Vagina (tissue), 2 donors: ENCODE measurements at regions not wholly inside any gene's neighbourhood (a gene's known extent, or its start where the extent isn't known, plus 50 kb on each side); places are given as distances from the start of the nearest gene placed in this dataset.

ENCODE experiments used
- CTCF ChIP-seq, 3 experiments: fragments of 450-650 bp in 2 of 3; fragments of 200-600 bp in 1 of 3; sonication (generic) in 1 of 3; IDR thresholded peaks; one replicate each; pipeline ENCODE4 v1.5.1; 2017 to 2019; ENCODE audit warnings: antibody characterized with exemption in 3 of 3, mild to moderate bottlenecking in 2 of 3, moderate library complexity in 2 of 3
- POLR2A ChIP-seq, 2 donors: fragments of 450-650 bp; IDR thresholded peaks; one replicate each; pipeline ENCODE4 v1.6.1; 2017; ENCODE audit warnings: antibody characterized with exemption in 2 of 2, mild to moderate bottlenecking in 2 of 2, moderate library complexity in 2 of 2

- no peak for TF ChIP-seq CTCF (IDR thresholded peaks at IDR 0.05)
- no peak for TF ChIP-seq POLR2A (IDR thresholded peaks at IDR 0.05)
Observed at GRCh38 chr15:96201696-96202095, 128.8 kb upstream of the NR2F2 start.
